GM23338 (cell line): ENCODE measurements at regions not wholly inside any gene's neighbourhood (a gene's known extent, or its start where the extent isn't known, plus 50 kb on each side); places are given as distances from the start of the nearest gene placed in this dataset.
A peak's percentile ranks its signal among the peaks of the same experiment; 100 is the strongest.

Experiments used
- ATAC-seq: fragments of 200-7000 bp; cut with Tn5 transposase; 3 replicates; pipeline ENCODE4 v1.9.1; 2020
- DNase-seq: peaks from one replicate; pipeline ENCODE4 v3.0.0-alpha.2; 2015; ENCODE audit warnings: low spot score
- H2AFZ ChIP-seq: fragments of 200-600 bp; sonication (generic); 2 replicates; pipeline ENCODE4 v1.8.0; 2016; ENCODE audit warnings: antibody characterized with exemption, mild to moderate bottlenecking, moderate library complexity
- H3F3A ChIP-seq: fragments of 200-600 bp; sonication (generic); replicated peaks from 2 replicates; pipeline ENCODE4 v1.8.0; 2017; ENCODE audit warnings: antibody characterized with exemption, mixed run types, low read depth
- H3K27ac ChIP-seq: fragments of 200-600 bp; sonication (generic); 2 replicates; pipeline ENCODE4 v1.6.1; 2016; ENCODE audit warnings: low read depth
- H3K27me3 ChIP-seq: fragments of 200-600 bp; sonication (generic); 2 replicates; pipeline ENCODE4 v1.8.0; 2016; ENCODE audit warnings: mild to moderate bottlenecking, mixed run types, moderate library complexity; ENCODE audit not compliant: insufficient read depth
- H3K36me3 ChIP-seq: fragments of 200-600 bp; sonication (generic); 2 replicates; pipeline ENCODE4 v1.8.0; 2016; ENCODE audit warnings: mild to moderate bottlenecking; ENCODE audit not compliant: insufficient read depth
- H3K4me1 ChIP-seq: fragments of 200-600 bp; sonication (generic); 2 replicates; pipeline ENCODE4 v1.8.0; 2016; ENCODE audit warnings: mild to moderate bottlenecking, moderate library complexity; ENCODE audit not compliant: insufficient read depth
- H3K4me2 ChIP-seq: fragments of 200-600 bp; sonication (generic); 2 replicates; pipeline ENCODE4 v1.7.1; 2017; ENCODE audit warnings: mixed run types
- H3K4me3 ChIP-seq: fragments of 200-600 bp; sonication (generic); 2 replicates; pipeline ENCODE4 v1.6.1; 2016; ENCODE audit warnings: mixed run types
- H3K79me2 ChIP-seq: fragments of 200-600 bp; sonication (generic); replicated peaks from 2 replicates; pipeline ENCODE4 v1.8.0; 2017; ENCODE audit warnings: mild to moderate bottlenecking; ENCODE audit not compliant: insufficient read depth
- H3K9me2 ChIP-seq: fragments of 200-600 bp; sonication (generic); 2 replicates; pipeline ENCODE4 v1.8.0; 2017; ENCODE audit not compliant: insufficient read depth
- H4K20me1 ChIP-seq: fragments of 200-600 bp; sonication (generic); replicated peaks from 2 replicates; pipeline ENCODE4 v1.8.0; 2017; ENCODE audit warnings: mild to moderate bottlenecking; ENCODE audit not compliant: insufficient read depth
- H3K27ac Mint-ChIP-seq: 2 replicates; pipeline ENCODE4 v1.8.0; 2020; ENCODE audit warnings: inconsistent platforms, mild to moderate bottlenecking, moderate library complexity, mixed read lengths
- H3K27me3 Mint-ChIP-seq: 3 replicates; pipeline ENCODE4 v1.8.0; 2022; ENCODE audit warnings: low read depth, mild to moderate bottlenecking, moderate library complexity, mixed read lengths, inconsistent platforms; ENCODE audit not compliant: insufficient read depth, poor library complexity
- H3K36me3 Mint-ChIP-seq: 3 replicates; pipeline ENCODE4 v1.8.0; 2021; ENCODE audit warnings: low read depth, mild to moderate bottlenecking, inconsistent platforms, moderate library complexity, mixed read lengths
- H3K4me1 Mint-ChIP-seq: 3 replicates; pipeline ENCODE4 v1.8.0; 2020; ENCODE audit warnings: mild to moderate bottlenecking, inconsistent platforms, mixed read lengths
- H3K4me3 Mint-ChIP-seq: 3 replicates; pipeline ENCODE4 v1.8.0; 2021; ENCODE audit warnings: moderate library complexity, mild to moderate bottlenecking, inconsistent platforms, mixed read lengths
- H3K9me3 Mint-ChIP-seq: 3 replicates; pipeline ENCODE4 v1.8.0; 2020; ENCODE audit warnings: moderate library complexity, mild to moderate bottlenecking, inconsistent platforms, mixed read lengths
- EZH2 ChIP-seq: fragments of 200-600 bp; sonication (generic); IDR thresholded peaks from one replicate; pipeline ENCODE4 v1.8.0; 2017; ENCODE audit warnings: antibody characterized with exemption, mild to moderate bottlenecking, low read depth; ENCODE audit not compliant: unreplicated experiment
- EZH2phosphoT487 ChIP-seq: fragments of 200-600 bp; sonication (generic); IDR thresholded peaks from one replicate; pipeline ENCODE4 v1.8.1; 2018; ENCODE audit warnings: antibody characterized with exemption; ENCODE audit not compliant: unreplicated experiment
- JUNB ChIP-seq: IDR thresholded peaks from one replicate; pipeline ENCODE4 v1.6.1; 2016; ENCODE audit warnings: antibody characterized with exemption; ENCODE audit not compliant: unreplicated experiment
- NANOG ChIP-seq: IDR thresholded peaks from 2 replicates; pipeline ENCODE4 v1.6.1; 2016; ENCODE audit warnings: antibody characterized with exemption, borderline replicate concordance
- POLR2AphosphoS5 ChIP-seq: IDR thresholded peaks from 2 replicates; pipeline ENCODE4 v1.6.1; 2016; ENCODE audit warnings: antibody characterized with exemption, low read depth
- STAT1 ChIP-seq: IDR thresholded peaks from one replicate; pipeline ENCODE4 v1.6.1; 2016; ENCODE audit warnings: antibody characterized with exemption; ENCODE audit not compliant: unreplicated experiment
- ZNF114 ChIP-seq: fragments of 250-450 bp; sonication (Bioruptor Pico); IDR thresholded peaks from 2 replicates; pipeline ENCODE4 v1.5.0; 2020; ENCODE audit warnings: mild to moderate bottlenecking, moderate library complexity
- TF ChIP-seq, protein P1 (sequence below): IDR thresholded peaks from 2 replicates; pipeline ENCODE4 v1.6.1; 2016; ENCODE audit warnings: antibody characterized with exemption
- TF ChIP-seq, protein P2 (sequence below): IDR thresholded peaks from one replicate; pipeline ENCODE4 v1.6.1; 2018; ENCODE audit warnings: antibody characterized with exemption; ENCODE audit not compliant: unreplicated experiment
- TF ChIP-seq, protein P3 (sequence below): fragments of 250-450 bp; sonication (Bioruptor Pico); IDR thresholded peaks from 2 replicates; pipeline ENCODE4 v1.5.0; 2020; ENCODE audit warnings: mild to moderate bottlenecking, moderate library complexity

DNA sequence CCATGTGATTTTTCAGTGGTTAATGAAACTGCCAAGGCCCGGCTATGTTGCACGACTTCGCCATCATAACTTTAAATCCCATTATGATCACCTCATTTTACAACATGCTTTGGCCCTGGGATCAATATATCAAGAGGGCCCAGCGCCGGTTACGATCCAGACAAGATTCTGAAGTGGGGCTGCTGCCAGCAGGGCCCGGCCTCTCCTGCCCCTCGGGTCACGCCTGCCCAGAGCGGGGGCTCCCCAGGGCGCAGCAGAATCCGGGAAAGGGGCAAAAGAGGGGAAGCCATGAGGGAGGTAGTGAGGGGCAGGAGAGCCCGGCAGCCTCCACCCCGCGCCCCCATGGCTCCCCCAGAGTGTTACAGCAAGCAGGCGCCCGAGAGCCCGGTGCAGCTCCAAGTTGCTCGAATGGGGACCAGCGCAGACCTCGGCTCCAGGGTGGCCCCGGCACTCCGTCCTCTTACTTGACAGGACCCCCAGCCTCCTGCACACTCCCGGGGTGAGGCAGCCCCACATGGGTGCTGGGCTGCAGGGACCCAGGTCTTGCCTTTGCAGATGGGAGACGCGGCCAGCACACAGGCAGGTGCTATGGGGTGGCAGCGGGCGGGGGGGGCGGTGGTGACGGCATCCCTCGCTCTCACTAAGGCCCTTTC lies 129.8 kb upstream of the NKX1-1 start:
- Histone ChIP-seq H3K4me1 (no peaks in the 10 kb centered on the region), H3K36me3 (no peaks in the 10 kb centered on the region), H3K27ac (no peak overlapping the region), H3F3A (no peaks in the 10 kb centered on the region), H3K9me2 (no peaks in the 10 kb centered on the region), H3K27me3 (no peaks in the 10 kb centered on the region), H3K4me3 (no peak overlapping the region), H3K79me2 (no peaks in the 10 kb centered on the region), H3K4me2 (no peak overlapping the region), H4K20me1 (no peaks in the 10 kb centered on the region), H2AFZ (0 out of 2 replicates have a peak overlapping the region, but pooled peaks have one; percentile 47)
- H3K27ac Mint-ChIP-seq = no peak overlapping the region
- no peaks in the 10 kb centered on the region for H3K4me1 Mint-ChIP-seq
- peaks cover 10% of the 10 kb centered on the region for H3K27me3 Mint-ChIP-seq
- no peaks in the 10 kb centered on the region for H3K36me3 Mint-ChIP-seq
- no peaks in the 10 kb centered on the region for H3K9me3 Mint-ChIP-seq
- H3K4me3 Mint-ChIP-seq = no peak overlapping the region
- no peak for DNase-seq
- ATAC-seq = no peak
- TF ChIP-seq, protein P1, sequence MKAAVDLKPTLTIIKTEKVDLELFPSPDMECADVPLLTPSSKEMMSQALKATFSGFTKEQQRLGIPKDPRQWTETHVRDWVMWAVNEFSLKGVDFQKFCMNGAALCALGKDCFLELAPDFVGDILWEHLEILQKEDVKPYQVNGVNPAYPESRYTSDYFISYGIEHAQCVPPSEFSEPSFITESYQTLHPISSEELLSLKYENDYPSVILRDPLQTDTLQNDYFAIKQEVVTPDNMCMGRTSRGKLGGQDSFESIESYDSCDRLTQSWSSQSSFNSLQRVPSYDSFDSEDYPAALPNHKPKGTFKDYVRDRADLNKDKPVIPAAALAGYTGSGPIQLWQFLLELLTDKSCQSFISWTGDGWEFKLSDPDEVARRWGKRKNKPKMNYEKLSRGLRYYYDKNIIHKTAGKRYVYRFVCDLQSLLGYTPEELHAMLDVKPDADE = no peak
- TF ChIP-seq STAT1 (no peak), JUNB (no peak), NANOG (no peak), ZNF114 (CRISPR knock-in tag) (no peak), EZH2phosphoT487 (no peak), EZH2 (no peak), POLR2AphosphoS5 (no peak)
- TF ChIP-seq, protein P2, sequence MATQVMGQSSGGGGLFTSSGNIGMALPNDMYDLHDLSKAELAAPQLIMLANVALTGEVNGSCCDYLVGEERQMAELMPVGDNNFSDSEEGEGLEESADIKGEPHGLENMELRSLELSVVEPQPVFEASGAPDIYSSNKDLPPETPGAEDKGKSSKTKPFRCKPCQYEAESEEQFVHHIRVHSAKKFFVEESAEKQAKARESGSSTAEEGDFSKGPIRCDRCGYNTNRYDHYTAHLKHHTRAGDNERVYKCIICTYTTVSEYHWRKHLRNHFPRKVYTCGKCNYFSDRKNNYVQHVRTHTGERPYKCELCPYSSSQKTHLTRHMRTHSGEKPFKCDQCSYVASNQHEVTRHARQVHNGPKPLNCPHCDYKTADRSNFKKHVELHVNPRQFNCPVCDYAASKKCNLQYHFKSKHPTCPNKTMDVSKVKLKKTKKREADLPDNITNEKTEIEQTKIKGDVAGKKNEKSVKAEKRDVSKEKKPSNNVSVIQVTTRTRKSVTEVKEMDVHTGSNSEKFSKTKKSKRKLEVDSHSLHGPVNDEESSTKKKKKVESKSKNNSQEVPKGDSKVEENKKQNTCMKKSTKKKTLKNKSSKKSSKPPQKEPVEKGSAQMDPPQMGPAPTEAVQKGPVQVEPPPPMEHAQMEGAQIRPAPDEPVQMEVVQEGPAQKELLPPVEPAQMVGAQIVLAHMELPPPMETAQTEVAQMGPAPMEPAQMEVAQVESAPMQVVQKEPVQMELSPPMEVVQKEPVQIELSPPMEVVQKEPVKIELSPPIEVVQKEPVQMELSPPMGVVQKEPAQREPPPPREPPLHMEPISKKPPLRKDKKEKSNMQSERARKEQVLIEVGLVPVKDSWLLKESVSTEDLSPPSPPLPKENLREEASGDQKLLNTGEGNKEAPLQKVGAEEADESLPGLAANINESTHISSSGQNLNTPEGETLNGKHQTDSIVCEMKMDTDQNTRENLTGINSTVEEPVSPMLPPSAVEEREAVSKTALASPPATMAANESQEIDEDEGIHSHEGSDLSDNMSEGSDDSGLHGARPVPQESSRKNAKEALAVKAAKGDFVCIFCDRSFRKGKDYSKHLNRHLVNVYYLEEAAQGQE = no peak
- TF ChIP-seq, protein P3, sequence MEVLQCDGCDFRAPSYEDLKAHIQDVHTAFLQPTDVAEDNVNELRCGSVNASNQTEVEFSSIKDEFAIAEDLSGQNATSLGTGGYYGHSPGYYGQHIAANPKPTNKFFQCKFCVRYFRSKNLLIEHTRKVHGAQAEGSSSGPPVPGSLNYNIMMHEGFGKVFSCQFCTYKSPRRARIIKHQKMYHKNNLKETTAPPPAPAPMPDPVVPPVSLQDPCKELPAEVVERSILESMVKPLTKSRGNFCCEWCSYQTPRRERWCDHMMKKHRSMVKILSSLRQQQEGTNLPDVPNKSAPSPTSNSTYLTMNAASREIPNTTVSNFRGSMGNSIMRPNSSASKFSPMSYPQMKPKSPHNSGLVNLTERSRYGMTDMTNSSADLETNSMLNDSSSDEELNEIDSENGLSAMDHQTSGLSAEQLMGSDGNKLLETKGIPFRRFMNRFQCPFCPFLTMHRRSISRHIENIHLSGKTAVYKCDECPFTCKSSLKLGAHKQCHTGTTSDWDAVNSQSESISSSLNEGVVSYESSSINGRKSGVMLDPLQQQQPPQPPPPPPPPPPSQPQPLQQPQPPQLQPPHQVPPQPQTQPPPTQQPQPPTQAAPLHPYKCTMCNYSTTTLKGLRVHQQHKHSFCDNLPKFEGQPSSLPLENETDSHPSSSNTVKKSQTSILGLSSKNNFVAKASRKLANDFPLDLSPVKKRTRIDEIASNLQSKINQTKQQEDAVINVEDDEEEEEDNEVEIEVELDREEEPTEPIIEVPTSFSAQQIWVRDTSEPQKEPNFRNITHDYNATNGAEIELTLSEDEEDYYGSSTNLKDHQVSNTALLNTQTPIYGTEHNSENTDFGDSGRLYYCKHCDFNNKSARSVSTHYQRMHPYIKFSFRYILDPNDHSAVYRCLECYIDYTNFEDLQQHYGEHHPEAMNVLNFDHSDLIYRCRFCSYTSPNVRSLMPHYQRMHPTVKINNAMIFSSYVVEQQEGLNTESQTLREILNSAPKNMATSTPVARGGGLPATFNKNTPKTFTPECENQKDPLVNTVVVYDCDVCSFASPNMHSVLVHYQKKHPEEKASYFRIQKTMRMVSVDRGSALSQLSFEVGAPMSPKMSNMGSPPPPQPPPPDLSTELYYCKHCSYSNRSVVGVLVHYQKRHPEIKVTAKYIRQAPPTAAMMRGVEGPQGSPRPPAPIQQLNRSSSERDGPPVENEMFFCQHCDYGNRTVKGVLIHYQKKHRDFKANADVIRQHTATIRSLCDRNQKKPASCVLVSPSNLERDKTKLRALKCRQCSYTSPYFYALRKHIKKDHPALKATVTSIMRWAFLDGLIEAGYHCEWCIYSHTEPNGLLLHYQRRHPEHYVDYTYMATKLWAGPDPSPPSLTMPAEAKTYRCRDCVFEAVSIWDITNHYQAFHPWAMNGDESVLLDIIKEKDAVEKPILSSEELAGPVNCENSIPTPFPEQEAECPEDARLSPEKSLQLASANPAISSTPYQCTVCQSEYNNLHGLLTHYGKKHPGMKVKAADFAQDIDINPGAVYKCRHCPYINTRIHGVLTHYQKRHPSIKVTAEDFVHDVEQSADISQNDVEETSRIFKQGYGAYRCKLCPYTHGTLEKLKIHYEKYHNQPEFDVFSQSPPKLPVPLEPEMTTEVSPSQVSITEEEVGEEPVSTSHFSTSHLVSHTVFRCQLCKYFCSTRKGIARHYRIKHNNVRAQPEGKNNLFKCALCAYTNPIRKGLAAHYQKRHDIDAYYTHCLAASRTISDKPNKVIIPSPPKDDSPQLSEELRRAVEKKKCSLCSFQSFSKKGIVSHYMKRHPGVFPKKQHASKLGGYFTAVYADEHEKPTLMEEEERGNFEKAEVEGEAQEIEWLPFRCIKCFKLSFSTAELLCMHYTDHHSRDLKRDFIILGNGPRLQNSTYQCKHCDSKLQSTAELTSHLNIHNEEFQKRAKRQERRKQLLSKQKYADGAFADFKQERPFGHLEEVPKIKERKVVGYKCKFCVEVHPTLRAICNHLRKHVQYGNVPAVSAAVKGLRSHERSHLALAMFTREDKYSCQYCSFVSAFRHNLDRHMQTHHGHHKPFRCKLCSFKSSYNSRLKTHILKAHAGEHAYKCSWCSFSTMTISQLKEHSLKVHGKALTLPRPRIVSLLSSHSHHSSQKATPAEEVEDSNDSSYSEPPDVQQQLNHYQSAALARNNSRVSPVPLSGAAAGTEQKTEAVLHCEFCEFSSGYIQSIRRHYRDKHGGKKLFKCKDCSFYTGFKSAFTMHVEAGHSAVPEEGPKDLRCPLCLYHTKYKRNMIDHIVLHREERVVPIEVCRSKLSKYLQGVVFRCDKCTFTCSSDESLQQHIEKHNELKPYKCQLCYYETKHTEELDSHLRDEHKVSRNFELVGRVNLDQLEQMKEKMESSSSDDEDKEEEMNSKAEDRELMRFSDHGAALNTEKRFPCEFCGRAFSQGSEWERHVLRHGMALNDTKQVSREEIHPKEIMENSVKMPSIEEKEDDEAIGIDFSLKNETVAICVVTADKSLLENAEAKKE (CRISPR knock-in tag) = no peak
